PC-3 (cell line): ENCODE measurements at regions not wholly inside any gene's neighbourhood (a gene's known extent, or its start where the extent isn't known, plus 50 kb on each side); places are given as distances from the start of the nearest gene placed in this dataset.

Experiments
- EZH2 ChIP-seq: fragments of 300-600 bp; sonication (generic); IDR thresholded peaks from one replicate; pipeline ENCODE4 v1.6.1; 2017; ENCODE audit warnings: antibody characterized with exemption, mild to moderate bottlenecking, low read length; ENCODE audit not compliant: unreplicated experiment
- TF ChIP-seq, protein P1 (sequence below): fragments of 300-600 bp; sonication (generic); conservative IDR thresholded peaks from 2 replicates; pipeline ENCODE4 v1.5.1; 2017; ENCODE audit warnings: antibody characterized with exemption, low read depth, mild to moderate bottlenecking, low read length

DNA sequence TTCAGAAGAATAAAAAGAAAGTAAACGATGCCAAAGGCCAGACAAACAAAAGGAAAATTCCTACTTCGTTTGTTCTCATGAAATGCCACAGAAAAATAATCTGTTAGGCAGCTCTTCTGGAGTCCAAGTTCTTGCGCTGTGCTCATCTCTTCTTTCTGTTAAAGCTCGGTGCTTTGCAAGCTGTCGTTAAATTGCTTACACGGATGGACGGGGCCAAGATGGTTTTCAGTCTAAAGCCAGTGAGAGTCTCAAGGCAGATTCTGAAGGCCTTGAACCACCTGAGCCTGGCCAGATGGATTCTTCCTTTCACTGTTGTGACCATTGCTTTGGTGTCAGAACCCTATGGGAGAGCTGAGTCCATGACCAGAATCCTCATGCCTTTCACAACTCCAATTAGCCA lies 97.6 kb upstream of the RMDN2 start:
- TF ChIP-seq, protein P1, sequence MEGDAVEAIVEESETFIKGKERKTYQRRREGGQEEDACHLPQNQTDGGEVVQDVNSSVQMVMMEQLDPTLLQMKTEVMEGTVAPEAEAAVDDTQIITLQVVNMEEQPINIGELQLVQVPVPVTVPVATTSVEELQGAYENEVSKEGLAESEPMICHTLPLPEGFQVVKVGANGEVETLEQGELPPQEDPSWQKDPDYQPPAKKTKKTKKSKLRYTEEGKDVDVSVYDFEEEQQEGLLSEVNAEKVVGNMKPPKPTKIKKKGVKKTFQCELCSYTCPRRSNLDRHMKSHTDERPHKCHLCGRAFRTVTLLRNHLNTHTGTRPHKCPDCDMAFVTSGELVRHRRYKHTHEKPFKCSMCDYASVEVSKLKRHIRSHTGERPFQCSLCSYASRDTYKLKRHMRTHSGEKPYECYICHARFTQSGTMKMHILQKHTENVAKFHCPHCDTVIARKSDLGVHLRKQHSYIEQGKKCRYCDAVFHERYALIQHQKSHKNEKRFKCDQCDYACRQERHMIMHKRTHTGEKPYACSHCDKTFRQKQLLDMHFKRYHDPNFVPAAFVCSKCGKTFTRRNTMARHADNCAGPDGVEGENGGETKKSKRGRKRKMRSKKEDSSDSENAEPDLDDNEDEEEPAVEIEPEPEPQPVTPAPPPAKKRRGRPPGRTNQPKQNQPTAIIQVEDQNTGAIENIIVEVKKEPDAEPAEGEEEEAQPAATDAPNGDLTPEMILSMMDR = no peak
- TF ChIP-seq EZH2 = no peak
